Stimulated activated naive CD8-positive, alpha-beta T cell treated with anti-CD3 and anti-CD28 coated beads, Interleukin-15, amount 100 ng/mL, for 72 hours (primary cell): ENCODE measurements at regions not wholly inside any gene's neighbourhood (a gene's known extent, or its start where the extent isn't known, plus 50 kb on each side); places are given as distances from the start of the nearest gene placed in this dataset.

Experiments used
- ATAC-seq: fragments of 150-1000 bp; cut with Tn5 transposase; 2 replicates; pipeline ENCODE4 v1.10.0; 2021; ENCODE audit warnings: mild to moderate bottlenecking, moderate library complexity
- DNase-seq, 2 donors: peaks; one replicate each; pipeline ENCODE4 v3.0.0; 2021 to 2022
- H3K27ac Mint-ChIP-seq, 2 donors: one replicate each; pipeline ENCODE4 v1.8.0; 2022; ENCODE audit warnings: mild to moderate bottlenecking in 2 of 2, mixed read lengths in 2 of 2, moderate library complexity in 2 of 2
- H3K27me3 Mint-ChIP-seq: one replicate; pipeline ENCODE4 v1.8.0; 2022; ENCODE audit warnings: mixed read lengths
- H3K4me1 Mint-ChIP-seq: one replicate; pipeline ENCODE4 v1.8.0; 2022; ENCODE audit warnings: mild to moderate bottlenecking, mixed read lengths
- H3K4me3 Mint-ChIP-seq, 2 donors: one replicate each; pipeline ENCODE4 v1.8.0; 2022; ENCODE audit warnings: mild to moderate bottlenecking in 2 of 2, mixed read lengths in 2 of 2, moderate library complexity in 1 of 2
- H3K9me3 Mint-ChIP-seq, 2 donors: one replicate each; pipeline ENCODE4 v1.8.0; 2022; ENCODE audit warnings: mixed read lengths in 2 of 2

- H3K27me3 Mint-ChIP-seq = no peaks in the 10 kb centered on the region
- no peak overlapping the region for H3K27ac Mint-ChIP-seq
- no peak overlapping the region for H3K4me3 Mint-ChIP-seq
- DNase-seq = no peak
- peaks cover 4 to 8% of the 10 kb centered on the region in 2 donors for H3K9me3 Mint-ChIP-seq
- no peaks in the 10 kb centered on the region for H3K4me1 Mint-ChIP-seq
- no peak for ATAC-seq
Observed at GRCh38 chr3:135310317-135310716, 515.3 kb downstream of the EPHB1 start.

- Mint-ChIP-seq H3K4me1 (no peaks in the 10 kb centered on the region), H3K9me3 (peaks cover 0 to 4% of the 10 kb centered on the region in 2 donors), H3K4me3 (no peak overlapping the region), H3K27me3 (no peaks in the 10 kb centered on the region), H3K27ac (no peak overlapping the region)
- ATAC-seq (no peak), DNase-seq (no peak)
Observed at GRCh38 chr3:135311699-135312098, 516.6 kb downstream of the EPHB1 start.

GRCh38 chr3:135314237-135314636, 519.2 kb downstream of the EPHB1 start:
- Mint-ChIP-seq H3K4me3 (no peak overlapping the region), H3K9me3 (peaks cover 0 to 4% of the 10 kb centered on the region in 2 donors), H3K4me1 (no peaks in the 10 kb centered on the region), H3K27me3 (no peaks in the 10 kb centered on the region), H3K27ac (no peak overlapping the region)
- ATAC-seq (no peak), DNase-seq (no peak)

GRCh38 chr3:135324301-135324700, 529.2 kb downstream of the EPHB1 start:
- no peaks in the 10 kb centered on the region for H3K9me3 Mint-ChIP-seq
- no peaks in the 10 kb centered on the region for H3K27me3 Mint-ChIP-seq
- H3K4me3 Mint-ChIP-seq = no peak overlapping the region
- ATAC-seq = no peak
- DNase-seq = no peak
- H3K27ac Mint-ChIP-seq = no peak overlapping the region
- H3K4me1 Mint-ChIP-seq = no peaks in the 10 kb centered on the region

GRCh38 chr3:135325096-135325495, 530.0 kb downstream of the EPHB1 start:
- no peak for DNase-seq
- Mint-ChIP-seq H3K9me3 (no peaks in the 10 kb centered on the region), H3K27me3 (no peaks in the 10 kb centered on the region), H3K4me1 (no peaks in the 10 kb centered on the region), H3K27ac (no peak overlapping the region), H3K4me3 (no peak overlapping the region)
- no peak for ATAC-seq

GRCh38 chr3:135325726-135326235, 530.7 kb downstream of the EPHB1 start:
- no peak overlapping the region for H3K4me3 Mint-ChIP-seq
- no peaks in the 10 kb centered on the region for H3K9me3 Mint-ChIP-seq
- no peak overlapping the region for H3K27ac Mint-ChIP-seq

GRCh38 chr3:135326851-135327250, 531.8 kb downstream of the EPHB1 start:
- Mint-ChIP-seq H3K9me3 (no peaks in the 10 kb centered on the region), H3K4me3 (no peak overlapping the region), H3K4me1 (no peaks in the 10 kb centered on the region), H3K27me3 (no peaks in the 10 kb centered on the region), H3K27ac (no peak overlapping the region)
- ATAC-seq (no peak), DNase-seq (no peak)

More at GRCh38 chr3:135325726-135326235, 530.7 kb downstream of the EPHB1 start:
- DNase-seq = no peak
- no peak for ATAC-seq
- no peaks in the 10 kb centered on the region for H3K4me1 Mint-ChIP-seq
- no peaks in the 10 kb centered on the region for H3K27me3 Mint-ChIP-seq

GRCh38 chr3:135328036-135328435, 533.0 kb downstream of the EPHB1 start:
- no peaks in the 10 kb centered on the region for H3K27me3 Mint-ChIP-seq
- DNase-seq = no peak
- no peak for ATAC-seq
- peaks cover 0 to 3% of the 10 kb centered on the region in 2 donors for H3K9me3 Mint-ChIP-seq
- H3K4me1 Mint-ChIP-seq = no peaks in the 10 kb centered on the region
- no peak overlapping the region for H3K4me3 Mint-ChIP-seq
- no peak overlapping the region for H3K27ac Mint-ChIP-seq

GRCh38 chr3:135329479-135329878, 534.4 kb downstream of the EPHB1 start:
- H3K27ac Mint-ChIP-seq = no peak overlapping the region
- no peaks in the 10 kb centered on the region for H3K4me1 Mint-ChIP-seq
- no peaks in the 10 kb centered on the region for H3K27me3 Mint-ChIP-seq
- no peak overlapping the region for H3K4me3 Mint-ChIP-seq
- peaks cover 0 to 3% of the 10 kb centered on the region in 2 donors for H3K9me3 Mint-ChIP-seq
- no peak for DNase-seq
- no peak for ATAC-seq

GRCh38 chr3:135337192-135337591, 542.1 kb downstream of the EPHB1 start:
- Mint-ChIP-seq H3K27ac (no peak overlapping the region), H3K27me3 (peaks cover 8% of the 10 kb centered on the region), H3K4me1 (no peaks in the 10 kb centered on the region), H3K4me3 (no peak overlapping the region), H3K9me3 (peaks cover 12 to 14% of the 10 kb centered on the region in 2 donors)
- ATAC-seq = no peak
- no peak for DNase-seq

GRCh38 chr3:135348690-135349089, 553.6 kb downstream of the EPHB1 start:
- H3K9me3 Mint-ChIP-seq = peaks cover 0 to 7% of the 10 kb centered on the region in 2 donors
- no peak overlapping the region for H3K4me3 Mint-ChIP-seq
- no peaks in the 10 kb centered on the region for H3K4me1 Mint-ChIP-seq
- H3K27ac Mint-ChIP-seq = no peak overlapping the region
- no peaks in the 10 kb centered on the region for H3K27me3 Mint-ChIP-seq
- DNase-seq = no peak
- no peak for ATAC-seq

- H3K4me1 Mint-ChIP-seq = no peaks in the 10 kb centered on the region
- H3K27ac Mint-ChIP-seq = no peak overlapping the region
- H3K4me3 Mint-ChIP-seq = no peak overlapping the region
- DNase-seq = no peak
- H3K27me3 Mint-ChIP-seq = no peaks in the 10 kb centered on the region
- peaks cover 0 to 14% of the 10 kb centered on the region in 2 donors for H3K9me3 Mint-ChIP-seq
- ATAC-seq = no peak
Observed at GRCh38 chr3:135349254-135349948, 554.3 kb downstream of the EPHB1 start.

- no peak overlapping the region for H3K4me3 Mint-ChIP-seq
- no peaks in the 10 kb centered on the region for H3K4me1 Mint-ChIP-seq
- ATAC-seq (no peak), DNase-seq (no peak)
- peaks cover 5 to 30% of the 10 kb centered on the region in 2 donors for H3K9me3 Mint-ChIP-seq
- no peaks in the 10 kb centered on the region for H3K27me3 Mint-ChIP-seq
- H3K27ac Mint-ChIP-seq = no peak overlapping the region
Observed at GRCh38 chr3:135352213-135352612, 557.2 kb downstream of the EPHB1 start.

GRCh38 chr3:135362889-135363288, 567.8 kb downstream of the EPHB1 start:
- Mint-ChIP-seq H3K4me3 (no peak overlapping the region), H3K4me1 (no peaks in the 10 kb centered on the region), H3K27me3 (peaks cover 6% of the 10 kb centered on the region), H3K27ac (no peak overlapping the region), H3K9me3 (peaks cover 0 to 9% of the 10 kb centered on the region in 2 donors)
- ATAC-seq = no peak
- DNase-seq = no peak

GRCh38 chr3:135364676-135365075, 569.6 kb downstream of the EPHB1 start:
- ATAC-seq (no peak), DNase-seq (no peak)
- Mint-ChIP-seq H3K27me3 (peaks cover 6% of the 10 kb centered on the region), H3K27ac (no peak overlapping the region), H3K4me1 (no peaks in the 10 kb centered on the region), H3K4me3 (no peak overlapping the region), H3K9me3 (peaks cover 0 to 9% of the 10 kb centered on the region in 2 donors)

- ATAC-seq (no peak), DNase-seq (no peak)
- Mint-ChIP-seq H3K4me1 (no peaks in the 10 kb centered on the region), H3K9me3 (peaks cover 0 to 9% of the 10 kb centered on the region in 2 donors), H3K27ac (no peak overlapping the region), H3K27me3 (no peaks in the 10 kb centered on the region), H3K4me3 (no peak overlapping the region)
Observed at GRCh38 chr3:135366816-135367215, 571.8 kb downstream of the EPHB1 start.

GRCh38 chr3:135368316-135368715, 573.3 kb downstream of the EPHB1 start:
- H3K9me3 Mint-ChIP-seq = peaks cover 0 to 9% of the 10 kb centered on the region in 2 donors
- H3K27me3 Mint-ChIP-seq = no peaks in the 10 kb centered on the region
- no peak overlapping the region for H3K27ac Mint-ChIP-seq
- H3K4me1 Mint-ChIP-seq = no peaks in the 10 kb centered on the region
- no peak overlapping the region for H3K4me3 Mint-ChIP-seq
- no peak for ATAC-seq
- DNase-seq = no peak
